Upper lobe of left lung (tissue), 6 donors: ENCODE measurements at regions not wholly inside any gene's neighbourhood (a gene's known extent, or its start where the extent isn't known, plus 50 kb on each side); places are given as distances from the start of the nearest gene placed in this dataset.

Experiments used
- ATAC-seq, 2 donors: fragments of 200-7000 bp; cut with Tn5 transposase; one replicate each; pipeline ENCODE4 v1.9.1; 2022; ENCODE audit warnings: mild to moderate bottlenecking in 2 of 2, moderate library complexity in 2 of 2; ENCODE audit not compliant: low FRiP score in 2 of 2
- DNase-seq, 2 donors: peaks; one replicate each; pipeline ENCODE4 v3.0.0-alpha.2; 2019 to 2020
- H3K27ac ChIP-seq, 4 donors: fragments of 200-600 bp; sonication (generic); one replicate each; pipeline ENCODE4 v1.5.1; 2016 to 2019
- H3K27me3 ChIP-seq, 4 donors: fragments of 200-600 bp; sonication (generic); one replicate each; pipeline ENCODE4 v1.5.1; 2017 to 2019
- H3K36me3 ChIP-seq, 4 donors: fragments of 200-600 bp; sonication (generic); one replicate each; pipeline ENCODE4 v1.5.1; 2016 to 2019
- H3K4me1 ChIP-seq, 4 donors: fragments of 200-600 bp; sonication (generic); one replicate each; pipeline ENCODE4 v1.5.1; 2018 to 2019
- H3K4me3 ChIP-seq, 4 donors: fragments of 200-600 bp; sonication (generic); one replicate each; pipeline ENCODE4 v1.5.1; 2017 to 2019; ENCODE audit warnings: mild to moderate bottlenecking in 2 of 4, moderate library complexity in 1 of 4
- H3K9me3 ChIP-seq, 4 donors: fragments of 200-600 bp; sonication (generic); one replicate each; pipeline ENCODE4 v1.5.1; 2018 to 2019
- CTCF ChIP-seq, 6 experiments: fragments of 450-650 bp in 4 of 6; fragments of 200-600 bp in 2 of 6; sonication (generic) in 2 of 6; IDR thresholded peaks; one replicate each; pipeline ENCODE4 v1.5.1; 2016 to 2019; ENCODE audit warnings: antibody characterized with exemption in 6 of 6
- EP300 ChIP-seq, 4 donors: sonication (generic); formaldehyde crosslinking; IDR thresholded peaks; one replicate each; pipeline ENCODE4 v1.5.1; 2017; ENCODE audit warnings: antibody characterized with exemption in 4 of 4, control low read depth in 2 of 4
- POLR2A ChIP-seq, 4 donors: fragments of 450-650 bp; IDR thresholded peaks; one replicate each; pipeline ENCODE4 v1.5.1; 2016 to 2017; ENCODE audit warnings: antibody characterized with exemption in 4 of 4, mild to moderate bottlenecking in 2 of 4
- POLR2AphosphoS5 ChIP-seq, 2 donors: sonication (generic); formaldehyde crosslinking; IDR thresholded peaks; one replicate each; pipeline ENCODE4 v1.5.1; 2017; ENCODE audit warnings: antibody characterized with exemption in 2 of 2
- WGBS, 2 donors: methylation state at CpG; one replicate each; pipeline ENCODE4 v1.1.5; 2017 to 2018; 5-methylcytosine and 5-hydroxymethylcytosine counted together
- donor health status: DM: no; HTN: no; CAD: no; lungs with moderate emphysema.
- donor health status: DM: no; HTN: yes; CAD: no; lungs with severe emphysema.

- Histone ChIP-seq H3K9me3 (no peaks in the 10 kb centered on the region), H3K36me3 (no peaks in the 10 kb centered on the region), H3K27ac (peak overlapping the region in 3 of 4 donors; percentile 20 to 58 (median 29)), H3K4me3 (no peak overlapping the region), H3K27me3 (no peaks in the 10 kb centered on the region), H3K4me1 (peaks cover 3 to 19% (median 12%) of the 10 kb centered on the region in 4 donors)
- no peak for TF ChIP-seq POLR2A (IDR thresholded peaks at IDR 0.05)
- TF ChIP-seq EP300 (IDR thresholded peaks at IDR 0.05) = peak; percentile 38 to 90 (median 82)
- peak in 1 of 2 donors; percentile 59 for TF ChIP-seq POLR2AphosphoS5 (IDR thresholded peaks at IDR 0.05)
- peak in 3 of 6 experiments; percentile 10 to 40 (median 29) for TF ChIP-seq CTCF (IDR thresholded peaks at IDR 0.05)
- no peak for DNase-seq
- peak in 1 of 2 donors; percentile 61 for ATAC-seq
- 64 to 68% methylated on average over 5 of the region's 5 CpGs for whole genome bisulfite sequencing, 2 donors
Measured at GRCh38 chr9:91150998-91151717, 210.6 kb downstream of the AUH start.

DNA sequence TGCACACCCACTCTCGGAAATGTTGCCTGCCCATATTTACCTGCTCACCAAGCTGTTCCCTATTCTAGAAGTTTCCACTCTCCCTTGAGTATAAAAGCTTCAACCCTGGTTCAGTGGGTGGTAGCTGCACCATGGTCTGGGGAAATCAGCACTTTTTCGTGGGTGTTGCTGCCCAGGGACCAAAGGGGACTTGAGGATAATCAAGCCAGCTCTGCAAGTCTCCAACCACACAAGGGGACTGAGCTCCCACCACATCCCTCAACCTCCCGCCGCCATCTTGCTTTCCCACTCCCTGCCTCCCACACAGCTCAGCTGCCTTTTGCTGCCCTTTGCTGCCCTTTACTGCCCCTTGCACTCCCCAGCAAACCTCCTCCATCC is 210.0 kb downstream of the AUH start:
- ATAC-seq (no peak), DNase-seq (no peak)
- TF ChIP-seq CTCF (IDR thresholded peaks at IDR 0.05) = no peak
- no peak for TF ChIP-seq EP300 (IDR thresholded peaks at IDR 0.05)
- TF ChIP-seq POLR2AphosphoS5 (IDR thresholded peaks at IDR 0.05) = no peak
- no peak for TF ChIP-seq POLR2A (IDR thresholded peaks at IDR 0.05)
- Histone ChIP-seq H3K27ac (peak overlapping the region in 2 of 4 donors; percentile 29 to 58), H3K36me3 (no peaks in the 10 kb centered on the region), H3K4me3 (no peak overlapping the region), H3K9me3 (no peaks in the 10 kb centered on the region), H3K4me1 (peaks cover 3 to 15% (median 10%) of the 10 kb centered on the region in 4 donors), H3K27me3 (no peaks in the 10 kb centered on the region)
- WGBS, 2 donors = 74 to 75% methylated on average over 4 of the region's 4 CpGs

GRCh38 chr9:91154686-91155085 is 207.0 kb downstream of the AUH start:
- Histone ChIP-seq H3K4me3 (no peak overlapping the region), H3K27ac (no peak overlapping the region), H3K4me1 (peaks cover 0 to 12% (median 3%) of the 10 kb centered on the region in 4 donors), H3K36me3 (no peaks in the 10 kb centered on the region), H3K9me3 (no peaks in the 10 kb centered on the region), H3K27me3 (no peaks in the 10 kb centered on the region)
- DNase-seq (no peak), ATAC-seq (no peak)
- TF ChIP-seq EP300 (IDR thresholded peaks at IDR 0.05) (no peak), POLR2AphosphoS5 (IDR thresholded peaks at IDR 0.05) (no peak), CTCF (IDR thresholded peaks at IDR 0.05) (no peak), POLR2A (IDR thresholded peaks at IDR 0.05) (no peak)
- WGBS, 2 donors = 100% methylated on average over 3 of the region's 3 CpGs; no CpG with 5 or more reads in 1 of the 2 donors

DNA sequence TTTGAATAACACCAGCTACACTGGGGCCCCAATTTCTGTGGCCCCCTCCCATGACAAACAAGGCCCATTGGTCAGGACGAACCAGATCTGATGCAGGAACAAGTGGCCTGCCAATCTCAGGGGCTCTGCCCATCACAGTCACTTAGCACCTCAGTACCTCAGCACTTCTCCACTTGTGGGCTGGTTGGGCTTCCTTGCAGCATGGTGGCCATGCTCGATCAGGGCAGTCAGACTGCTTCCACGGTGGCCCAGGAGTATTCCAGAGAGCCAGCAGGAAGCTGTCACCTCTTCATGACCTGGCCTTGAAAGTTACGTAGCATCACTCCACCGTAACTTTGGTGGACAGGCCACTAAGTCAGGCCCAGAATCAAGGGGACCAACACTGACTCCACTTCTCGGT is 206.5 kb downstream of the AUH start:
- Histone ChIP-seq H3K36me3 (no peaks in the 10 kb centered on the region), H3K4me1 (peaks cover 0 to 17% (median 7%) of the 10 kb centered on the region in 4 donors), H3K4me3 (no peak overlapping the region), H3K27ac (no peak overlapping the region), H3K9me3 (no peaks in the 10 kb centered on the region), H3K27me3 (no peaks in the 10 kb centered on the region)
- TF ChIP-seq CTCF (IDR thresholded peaks at IDR 0.05) (no peak), POLR2AphosphoS5 (IDR thresholded peaks at IDR 0.05) (no peak), EP300 (IDR thresholded peaks at IDR 0.05) (no peak), POLR2A (IDR thresholded peaks at IDR 0.05) (no peak)
- 94 to 97% methylated on average over 6 of the region's 6 CpGs for WGBS, 2 donors
- DNase-seq (no peak), ATAC-seq (no peak)
